HG02759 (cell line): ENCODE measurements at regions not wholly inside any gene's neighbourhood (a gene's known extent, or its start where the extent isn't known, plus 50 kb on each side); places are given as distances from the start of the nearest gene placed in this dataset.
"Not testable (repeated sequence)": the region's sequence is repeated elsewhere in the genome, so short reads cannot be mapped to it uniquely, and the experiment has no call there.

Experiments used
- ATAC-seq: cut with Tn5 transposase; IDR thresholded peaks from one replicate; pipeline ENCODE4 v1.9.1; 2021; ENCODE audit warnings: mild to moderate bottlenecking, moderate library complexity; ENCODE audit not compliant: unreplicated experiment

DNA sequence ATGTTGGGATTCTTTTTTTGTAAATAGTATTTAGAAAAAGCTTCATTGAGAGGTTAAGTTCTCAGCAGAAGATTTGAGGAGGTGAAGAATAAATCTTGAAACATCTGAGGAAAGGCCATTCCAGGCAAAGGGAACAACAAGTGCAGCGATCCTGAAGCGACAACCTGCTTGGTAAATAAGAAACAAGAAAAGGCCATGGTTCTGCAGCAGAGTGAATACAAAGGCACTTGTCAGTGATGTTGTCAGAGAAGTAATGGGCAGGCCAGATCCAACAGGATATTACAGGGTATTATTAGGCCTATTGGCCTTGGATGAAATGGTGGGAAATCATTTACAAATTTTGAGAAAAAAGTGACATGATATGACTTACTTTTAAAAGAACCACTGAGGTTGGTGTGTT lies 960.0 kb downstream of the PLA2G4A start:
- ATAC-seq, result no peak

DNA sequence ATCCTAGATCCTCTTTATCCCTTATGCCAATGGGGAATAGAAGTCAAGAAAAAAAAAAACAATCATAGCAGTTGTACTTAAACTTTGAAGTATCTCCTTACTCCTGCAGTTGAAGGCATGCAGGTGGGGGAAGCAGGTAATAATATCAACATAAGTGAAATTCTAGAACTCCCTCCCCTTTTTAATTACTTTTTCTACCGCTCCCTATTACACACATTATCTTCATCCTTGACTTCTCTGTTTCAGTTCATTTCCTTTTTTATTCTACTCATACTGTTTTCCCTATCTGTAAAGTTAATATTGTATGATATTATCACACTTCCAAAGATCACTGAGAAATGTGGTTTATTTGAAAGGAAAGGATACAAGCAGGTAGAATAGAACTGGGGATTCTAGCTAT lies 962.0 kb downstream of the PLA2G4A start:
- no peak for ATAC-seq

DNA sequence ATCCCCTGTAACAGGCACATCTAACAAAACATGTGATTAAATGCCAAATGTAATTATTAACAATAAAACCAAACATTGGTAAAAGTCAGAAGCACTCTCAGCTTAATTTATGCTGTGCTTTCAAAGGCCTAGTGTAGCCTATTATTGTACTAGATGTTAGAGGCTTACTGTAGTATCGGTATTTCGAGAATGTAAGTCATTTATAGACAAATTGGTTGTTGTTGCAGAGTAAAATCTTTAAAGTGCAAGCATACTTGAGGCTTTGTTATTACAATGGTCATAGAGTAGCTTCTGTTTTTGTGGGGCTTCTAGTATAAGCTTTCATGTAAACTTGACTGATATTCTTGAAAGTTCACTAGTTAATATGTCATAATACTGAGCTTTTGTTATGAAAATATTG lies 965.8 kb downstream of the PLA2G4A start:
- no peak for ATAC-seq

DNA sequence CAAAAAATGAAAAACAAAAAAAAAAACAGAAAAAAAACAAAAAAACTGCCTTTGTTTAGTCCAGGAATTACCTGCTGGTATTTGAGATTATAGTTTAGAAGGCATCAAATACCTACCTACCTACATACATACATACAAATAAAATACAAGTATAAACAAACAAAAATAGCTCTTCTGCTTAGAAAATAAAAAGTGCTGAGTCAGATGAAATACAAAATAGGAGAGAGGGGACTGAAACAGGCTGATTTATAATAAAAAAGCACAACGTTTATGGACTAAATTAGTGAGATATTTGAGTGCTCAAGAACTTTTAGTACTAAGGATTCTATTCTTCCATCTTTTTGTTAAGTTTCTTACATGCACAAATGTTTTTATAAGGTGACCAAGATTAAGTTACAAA lies 980.8 kb downstream of the PLA2G4A start:
- no peak for ATAC-seq

DNA sequence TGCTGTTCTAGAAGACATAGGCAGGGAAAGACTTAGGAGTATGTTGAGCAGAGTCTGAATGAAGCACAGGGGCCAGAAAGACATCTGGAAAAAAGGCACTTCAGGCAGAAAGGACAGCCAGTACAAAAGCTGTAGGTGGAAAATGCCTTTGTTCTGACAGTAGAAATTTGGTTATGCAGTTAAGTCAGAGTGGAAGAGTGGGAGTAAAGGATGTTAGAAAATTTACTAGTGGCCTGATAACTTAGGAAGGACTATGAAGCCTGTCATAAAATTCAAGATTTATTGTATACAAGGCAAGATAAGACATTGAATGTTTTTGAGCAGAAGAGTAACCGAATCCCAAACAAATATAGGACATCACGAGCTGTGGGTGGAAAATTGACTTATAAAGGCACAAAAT lies 987.9 kb downstream of the PLA2G4A start:
- ATAC-seq, result no peak

DNA sequence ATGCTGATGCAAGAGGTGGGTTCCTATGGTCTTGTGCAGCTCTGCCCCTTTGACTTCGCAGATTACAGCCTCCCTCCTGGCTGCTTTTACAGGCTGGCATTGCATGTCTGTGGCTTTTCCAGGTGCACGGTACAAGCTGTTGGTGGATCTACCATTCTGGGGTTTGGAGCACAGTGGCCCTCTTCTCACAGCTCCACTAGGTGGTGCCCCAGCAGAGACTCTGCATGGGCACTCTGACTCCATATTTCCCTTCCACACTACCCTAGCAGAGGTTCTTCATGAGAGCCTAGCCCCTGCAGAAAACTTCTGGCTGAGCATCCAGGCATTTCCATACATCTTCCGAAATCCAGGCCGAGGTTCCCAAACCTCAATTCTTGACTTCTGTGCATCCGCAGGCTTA lies 989.0 kb downstream of the PLA2G4A start:
- no peak for ATAC-seq

DNA sequence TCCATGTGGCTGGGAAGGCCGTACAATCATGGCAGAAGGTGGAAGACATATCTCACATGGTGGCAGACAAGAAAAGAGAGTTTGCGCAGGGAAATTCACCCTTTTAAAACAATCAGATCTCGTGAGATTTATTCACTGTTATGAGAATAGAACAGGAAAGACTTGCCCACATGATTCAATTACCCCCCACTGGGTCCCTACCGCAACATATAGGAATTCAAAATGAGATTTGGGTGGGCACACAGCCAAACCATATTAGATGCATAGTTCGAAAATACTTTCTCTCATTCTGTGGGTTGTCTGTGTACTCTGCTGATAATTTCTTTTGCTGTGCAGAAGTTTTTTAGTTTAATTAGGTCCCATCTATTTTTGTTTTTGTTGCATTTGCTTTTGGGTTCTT lies 990.3 kb downstream of the PLA2G4A start:
- no peak for ATAC-seq

DNA sequence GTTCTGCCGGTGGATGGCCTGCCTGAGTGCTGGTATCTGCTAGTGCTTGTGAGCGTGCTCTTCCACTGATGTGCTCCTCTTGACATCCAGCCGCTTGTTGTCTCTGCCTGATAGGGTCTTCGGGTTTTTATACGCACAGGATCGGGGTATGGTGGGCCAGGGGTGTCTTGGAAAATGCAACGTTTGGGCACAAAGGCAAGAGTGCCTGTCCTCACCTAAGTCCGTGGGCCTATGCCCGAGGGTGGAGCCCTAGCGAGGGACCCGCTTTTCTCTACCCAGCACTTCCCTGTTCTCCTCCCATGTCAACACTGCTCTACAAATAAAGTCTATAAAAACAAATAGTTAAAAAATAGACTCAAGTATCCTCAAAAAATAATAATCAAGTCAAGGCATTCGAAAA lies 1007.8 kb downstream of the PLA2G4A start:
- no peak for ATAC-seq

DNA sequence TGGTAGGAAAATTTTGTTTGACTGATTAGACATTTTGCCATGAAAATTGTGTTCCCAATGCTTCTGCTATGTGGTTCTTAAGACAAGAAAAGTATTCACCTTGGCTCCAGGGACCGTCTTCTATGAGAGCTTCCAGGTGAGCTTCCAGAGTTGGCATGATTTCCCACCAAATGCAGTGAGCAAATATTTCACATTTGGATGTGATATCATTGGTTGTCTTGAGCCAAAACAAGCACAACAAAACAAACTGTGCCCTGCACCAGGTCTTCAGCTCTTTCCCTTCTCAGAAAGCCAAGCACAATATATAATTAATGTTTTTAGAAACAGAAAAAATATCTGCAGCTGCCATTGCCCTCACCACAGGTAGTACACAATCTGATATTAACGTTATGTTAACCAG lies 1009.0 kb downstream of the PLA2G4A start:
- no peak for ATAC-seq

DNA sequence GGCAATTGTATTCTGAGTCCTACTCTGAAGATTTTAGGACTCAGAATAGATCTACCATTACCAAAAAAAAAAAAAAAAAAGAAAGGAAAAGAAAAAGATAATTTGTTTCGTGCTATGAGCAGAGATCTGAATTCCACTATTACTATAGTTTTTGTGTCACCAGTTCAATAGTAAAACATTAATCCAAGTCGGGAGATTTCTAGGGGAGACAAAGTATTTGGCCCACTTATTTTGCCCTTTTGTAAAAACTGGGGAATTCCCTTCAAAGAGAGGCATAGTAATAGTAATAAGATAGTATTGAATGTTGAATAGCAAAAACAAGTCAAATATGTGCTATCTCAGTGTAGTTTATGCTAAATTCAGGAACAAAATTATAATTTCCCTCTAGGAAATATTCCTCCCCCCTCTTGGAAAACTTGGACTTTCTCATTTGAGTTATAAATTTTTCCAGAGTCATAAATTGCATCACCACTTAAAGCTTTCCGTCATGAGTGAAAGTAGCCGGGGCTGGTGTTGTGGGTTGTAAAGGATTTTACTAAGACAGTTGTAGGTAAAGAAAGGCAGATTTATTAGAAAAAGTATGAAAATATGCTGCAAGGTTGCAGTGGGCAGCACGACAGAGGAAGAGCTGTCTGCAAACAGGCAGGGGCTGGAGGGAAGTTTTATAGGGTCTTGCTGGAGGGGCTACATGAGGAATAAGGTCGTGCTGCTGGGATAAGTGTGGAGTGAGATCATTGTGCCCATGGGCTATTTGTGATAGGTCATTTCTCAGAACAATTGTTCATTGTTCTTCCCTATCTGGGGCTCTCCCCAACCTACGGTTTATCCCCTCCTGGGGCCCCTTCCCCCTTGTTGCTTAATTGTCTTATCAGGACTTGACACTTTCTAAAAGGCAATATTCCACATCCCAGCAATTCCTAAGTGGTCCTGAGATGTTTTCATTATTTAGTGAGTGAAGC lies 1009.9 kb downstream of the PLA2G4A start:
- ATAC-seq, result no peak

DNA sequence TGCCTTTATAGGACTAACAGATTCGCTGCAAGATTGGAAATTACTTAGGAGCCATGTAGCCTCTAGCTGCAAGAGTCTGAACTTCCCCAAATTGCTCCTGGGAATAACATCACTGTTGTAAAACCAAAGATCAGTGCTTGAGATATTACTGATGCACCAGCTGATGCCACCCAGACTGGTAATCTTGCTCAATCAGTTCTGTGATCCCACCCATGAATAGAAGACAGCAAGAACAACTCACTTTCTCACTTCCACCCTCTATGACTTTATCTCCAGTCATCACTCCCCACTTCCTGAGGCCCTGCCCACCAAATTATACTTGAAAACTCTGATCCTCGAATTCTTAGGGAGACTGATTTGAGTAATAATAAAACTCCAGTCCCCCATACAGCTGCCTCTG lies 1011.1 kb downstream of the PLA2G4A start:
- no peak for ATAC-seq

DNA sequence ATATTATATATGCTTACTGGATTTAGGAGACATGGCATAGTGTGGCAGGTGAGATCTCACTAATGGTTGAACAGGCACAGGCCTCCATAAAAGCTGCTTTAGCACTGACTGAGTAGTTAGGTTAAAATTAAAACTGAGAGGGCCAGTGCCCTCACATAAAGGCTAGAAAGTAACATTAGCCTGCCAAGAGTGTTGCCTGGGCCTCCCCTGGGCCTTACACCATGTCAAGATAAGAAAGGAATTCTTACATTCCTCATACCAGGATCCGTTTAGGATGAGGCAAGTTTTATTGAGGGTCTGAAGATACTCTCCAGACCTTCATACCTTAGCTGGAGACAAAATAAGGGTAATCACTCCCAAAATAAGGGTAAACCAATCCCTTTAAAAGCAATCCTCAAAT lies 1011.8 kb downstream of the PLA2G4A start:
- ATAC-seq, result no peak

DNA sequence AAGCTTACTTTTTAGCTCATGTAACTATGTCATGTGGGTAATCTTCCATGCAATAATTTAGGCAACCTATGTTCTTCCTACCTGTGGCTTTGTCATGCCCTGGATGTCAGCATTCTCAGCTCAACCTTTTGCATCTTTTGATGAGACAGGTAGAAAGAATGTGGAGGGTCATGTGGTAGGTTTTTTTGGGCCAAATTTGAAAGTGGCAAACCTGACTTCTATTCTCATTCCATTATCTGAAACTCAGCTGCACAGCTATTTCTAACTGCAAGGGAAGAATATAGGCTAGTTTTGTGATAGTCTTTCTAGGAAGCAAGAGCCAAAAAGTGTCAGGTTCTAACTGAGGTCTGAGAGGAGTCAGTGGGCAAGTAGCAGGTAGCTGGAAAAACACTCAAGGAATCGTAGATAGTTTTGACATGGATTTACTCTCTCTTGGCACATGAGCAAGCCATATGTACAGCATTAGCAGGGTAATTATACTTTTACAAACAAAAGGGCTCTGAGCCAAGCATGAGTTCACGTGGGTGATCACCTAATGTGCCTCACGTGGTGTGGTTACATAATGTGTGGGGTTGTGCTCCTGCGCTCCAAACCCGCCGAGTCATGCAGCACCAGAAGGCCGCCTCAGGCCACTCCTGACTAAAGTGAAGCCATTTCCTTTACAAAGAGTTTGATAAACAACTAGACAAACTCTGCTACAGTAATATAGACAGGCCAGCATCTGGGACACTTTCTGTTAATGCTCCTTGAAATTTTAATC lies 1013.8 kb downstream of the PLA2G4A start:
- ATAC-seq, result no peak

DNA sequence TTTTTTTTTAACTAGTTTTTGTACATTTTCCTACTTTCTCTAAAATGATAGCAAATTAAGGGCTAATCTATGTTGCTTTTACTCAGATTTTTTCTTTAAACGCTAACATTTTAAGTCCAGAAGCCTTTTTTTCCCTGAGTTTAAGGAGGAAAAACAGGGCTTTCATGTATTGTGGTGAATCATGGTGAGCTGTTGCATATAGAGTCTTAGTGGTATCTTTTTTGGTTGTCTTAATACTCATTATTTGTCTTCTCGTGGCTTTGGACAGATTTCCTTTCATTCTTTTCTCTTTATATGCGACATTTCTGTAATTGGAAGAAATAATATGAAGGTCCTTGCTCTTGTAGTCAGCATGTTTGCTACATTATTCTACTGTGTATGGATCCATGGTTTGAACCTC lies 1015.6 kb downstream of the PLA2G4A start:
- no peak for ATAC-seq

DNA sequence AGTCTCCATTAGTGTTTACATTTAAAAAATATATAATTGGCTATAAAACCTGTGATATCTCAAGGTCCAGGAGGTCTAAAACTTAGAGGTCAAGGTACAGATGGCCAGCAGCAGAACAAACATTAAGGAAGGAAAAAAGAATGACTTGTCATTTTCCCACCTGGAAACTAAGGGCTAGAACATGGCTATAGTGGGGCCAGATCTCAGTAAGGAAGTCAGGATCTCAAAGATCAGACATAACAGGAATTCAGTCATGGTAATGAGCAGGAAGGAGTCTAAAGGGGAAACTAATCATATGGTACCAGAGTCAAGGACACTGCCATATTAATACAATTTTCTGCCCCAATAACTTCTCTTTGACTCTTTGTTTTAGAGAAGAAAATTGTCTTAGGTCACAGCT lies 1018.8 kb downstream of the PLA2G4A start:
- no peak for ATAC-seq

DNA sequence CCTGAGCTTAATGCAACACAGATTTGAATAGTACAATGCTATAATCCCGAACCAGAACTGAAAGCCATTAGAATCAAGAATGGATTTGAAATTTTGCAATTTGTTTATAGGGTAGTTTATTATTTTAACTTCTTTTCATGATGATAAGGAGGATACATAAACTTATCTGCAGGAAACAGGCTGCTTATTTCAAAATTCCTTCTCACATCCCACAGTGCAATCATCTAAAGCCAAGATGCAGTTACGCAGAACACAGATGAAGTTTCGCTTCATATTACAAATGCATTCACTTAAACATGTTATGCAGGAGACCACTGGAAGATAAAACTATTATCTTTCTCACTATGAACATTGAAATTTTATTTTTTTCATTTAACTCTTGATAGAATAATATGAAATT lies 1019.6 kb downstream of the PLA2G4A start:
- ATAC-seq, result no peak

DNA sequence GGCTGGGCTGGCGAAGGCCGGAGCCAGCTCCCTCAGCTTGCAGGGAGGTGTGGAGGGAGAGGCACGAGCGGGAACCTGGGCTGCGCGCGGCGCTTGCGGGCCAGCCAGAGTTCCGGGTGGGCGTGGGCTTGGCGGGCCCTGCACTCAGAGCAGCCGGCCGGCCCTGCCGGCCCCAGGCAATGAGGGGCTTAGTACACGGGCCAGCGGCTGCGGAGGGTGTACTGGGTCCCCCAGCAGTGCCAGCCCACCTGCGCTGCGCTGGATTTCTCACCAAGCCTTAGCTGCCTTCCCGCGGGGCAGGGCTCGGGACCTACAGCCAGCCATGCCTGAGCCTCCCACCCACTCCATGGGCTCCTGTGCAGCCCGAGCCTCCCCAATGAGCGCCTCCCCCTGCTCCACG lies 1021.4 kb downstream of the PLA2G4A start:
- ATAC-seq, result not testable (repeated sequence)

DNA sequence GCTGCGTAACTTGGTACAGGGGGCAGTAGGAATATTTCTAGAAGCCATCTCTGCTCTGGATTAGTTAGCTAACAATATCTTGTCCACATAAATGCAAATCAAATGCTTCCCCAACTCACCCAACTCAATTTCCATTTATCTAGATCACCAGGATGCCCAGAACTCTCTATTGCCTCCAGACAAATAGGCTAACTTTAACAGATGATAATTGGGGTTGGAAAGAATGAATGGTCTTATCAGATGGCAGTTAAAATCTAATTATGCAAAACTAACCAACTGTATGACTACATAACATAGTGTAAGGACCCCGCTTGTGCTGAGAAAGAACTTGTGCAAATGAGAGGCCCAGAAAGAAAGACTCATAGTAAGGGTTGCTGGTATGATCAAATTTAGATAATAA lies 1024.8 kb downstream of the PLA2G4A start:
- no peak for ATAC-seq

DNA sequence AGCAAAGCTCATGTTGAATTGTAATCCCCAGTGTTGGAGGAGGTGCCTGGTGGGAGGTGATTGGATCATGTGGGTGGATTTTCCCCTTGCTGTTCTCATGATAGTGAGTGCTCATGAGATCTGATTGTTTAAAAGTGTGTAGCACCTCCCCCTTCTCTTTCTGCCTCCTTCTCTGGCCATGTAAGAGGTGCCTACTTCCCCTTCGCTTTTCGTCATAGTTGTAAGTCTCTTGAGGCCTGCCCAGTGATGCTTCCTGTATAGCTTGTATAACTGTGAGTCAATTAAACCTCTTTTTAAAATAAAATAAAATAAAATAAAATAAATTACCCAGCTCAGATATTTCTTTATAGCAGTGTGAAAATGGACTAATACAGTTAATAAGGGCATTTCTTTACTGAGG lies 1025.7 kb downstream of the PLA2G4A start:
- ATAC-seq, result no peak

DNA sequence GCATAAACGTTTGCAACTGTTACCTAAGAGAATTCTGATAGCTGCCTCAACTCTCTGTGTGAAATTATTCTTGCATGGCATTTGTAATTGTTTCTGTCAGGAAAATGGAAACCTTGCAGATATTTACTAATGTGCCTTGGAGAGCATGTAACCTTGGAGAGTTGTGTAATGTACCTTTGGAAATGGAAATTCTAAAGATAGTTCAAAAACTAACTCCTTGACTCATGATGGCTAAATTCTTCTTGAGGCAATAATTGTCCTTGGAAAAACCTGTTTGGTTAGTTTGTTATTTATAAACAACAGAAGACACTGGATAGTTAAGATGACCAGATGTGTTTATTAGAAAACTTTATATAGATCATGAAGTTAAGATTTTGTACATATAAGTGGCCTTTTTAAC lies 1033.8 kb downstream of the PLA2G4A start:
- no peak for ATAC-seq

DNA sequence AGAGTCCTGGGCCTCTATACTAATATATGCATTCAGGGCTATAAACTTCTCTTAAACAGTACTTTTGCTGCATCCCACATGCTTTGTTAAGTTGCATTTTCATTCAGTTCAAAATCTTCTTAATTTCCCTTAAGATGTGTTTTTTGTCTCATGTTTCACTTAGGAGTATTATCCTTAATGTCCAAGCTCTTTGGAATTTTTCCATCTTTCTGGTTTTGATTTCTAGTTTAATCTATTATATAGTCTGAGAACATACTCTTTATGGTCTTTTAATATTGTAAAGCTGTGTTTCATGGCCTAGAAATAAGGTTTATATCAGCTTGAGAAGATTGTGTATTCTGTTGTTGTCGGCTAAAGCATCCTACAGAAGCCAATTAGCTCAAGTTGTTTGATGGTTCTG lies 1041.8 kb downstream of the PLA2G4A start:
- no peak for ATAC-seq

DNA sequence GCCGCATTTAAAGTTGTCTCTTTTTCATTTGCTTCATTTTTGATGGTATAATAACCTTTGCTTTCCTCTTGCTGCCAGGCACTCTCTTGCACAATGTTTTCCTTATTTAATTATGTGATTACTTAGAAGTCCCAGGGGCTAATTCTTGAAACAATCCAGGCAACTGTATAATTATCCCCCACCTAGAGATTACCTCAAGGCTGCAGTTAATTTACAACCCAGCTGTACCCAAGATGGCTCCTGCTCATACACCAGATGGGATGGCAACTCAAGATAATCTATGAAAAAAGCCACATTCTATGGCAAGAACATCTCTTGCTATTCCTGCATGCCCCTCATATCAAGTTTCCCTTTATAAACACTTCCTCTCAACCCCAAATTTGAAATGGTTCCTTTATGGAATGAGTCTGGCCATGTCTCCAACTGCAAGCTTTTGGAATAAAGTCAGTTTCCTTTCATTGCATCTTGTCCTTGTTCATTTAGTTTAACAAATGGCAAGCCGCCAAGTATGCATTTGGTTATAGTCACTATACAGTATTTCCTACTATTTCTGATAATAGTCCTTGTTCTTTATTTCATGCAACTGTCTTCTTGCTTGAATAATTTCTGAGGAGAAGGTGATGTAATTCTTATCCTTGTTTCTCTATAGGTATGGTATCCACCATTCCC lies 1042.6 kb downstream of the PLA2G4A start:
- no peak for ATAC-seq
